AG09319 (cell line): ENCODE measurements at regions not wholly inside any gene's neighbourhood (a gene's known extent, or its start where the extent isn't known, plus 50 kb on each side); places are given as distances from the start of the nearest gene placed in this dataset.

Experiments used
- DNase-seq: peaks from one replicate; pipeline ENCODE4 v3.0.0-alpha.2; 2010; ENCODE audit warnings: low read depth; ENCODE audit errors: extremely low read depth
- CTCF ChIP-seq: IDR thresholded peaks from 2 replicates; pipeline ENCODE4 v1.5.1; 2011; ENCODE audit warnings: low read depth, mild to moderate bottlenecking, inconsistent platforms, low read length, moderate library complexity

DNA sequence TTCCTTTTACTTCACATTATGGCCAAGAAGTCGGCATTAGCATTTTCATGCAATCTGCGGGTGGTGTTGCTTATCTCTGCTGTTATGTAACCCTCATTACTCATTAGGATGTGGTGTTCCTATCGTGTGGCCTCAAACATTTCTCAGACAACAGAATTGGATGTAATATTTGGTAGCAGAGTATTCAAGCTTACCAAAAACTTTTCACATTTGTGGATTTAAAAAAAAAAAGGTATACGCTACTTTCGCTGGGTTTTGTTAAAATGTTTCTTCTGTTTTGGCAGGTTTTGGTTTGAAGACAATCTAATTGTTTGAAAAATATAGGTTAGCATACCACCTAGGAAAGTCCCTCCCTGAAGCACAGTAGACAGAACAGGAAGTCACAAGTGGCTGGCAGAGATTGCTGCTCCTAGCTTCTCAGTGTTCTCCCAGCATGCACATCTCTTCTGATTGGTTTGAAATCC, 128.8 kb downstream of the GATA3 start:
- TF ChIP-seq CTCF = no peak
- DNase-seq = no peak

GRCh38 chr10:8187171-8187666, 132.7 kb downstream of the GATA3 start:
- TF ChIP-seq CTCF = no peak
- DNase-seq = no peak

GRCh38 chr10:8189458-8189857, 135.0 kb downstream of the GATA3 start:
- DNase-seq = no peak
- no peak for TF ChIP-seq CTCF

DNA sequence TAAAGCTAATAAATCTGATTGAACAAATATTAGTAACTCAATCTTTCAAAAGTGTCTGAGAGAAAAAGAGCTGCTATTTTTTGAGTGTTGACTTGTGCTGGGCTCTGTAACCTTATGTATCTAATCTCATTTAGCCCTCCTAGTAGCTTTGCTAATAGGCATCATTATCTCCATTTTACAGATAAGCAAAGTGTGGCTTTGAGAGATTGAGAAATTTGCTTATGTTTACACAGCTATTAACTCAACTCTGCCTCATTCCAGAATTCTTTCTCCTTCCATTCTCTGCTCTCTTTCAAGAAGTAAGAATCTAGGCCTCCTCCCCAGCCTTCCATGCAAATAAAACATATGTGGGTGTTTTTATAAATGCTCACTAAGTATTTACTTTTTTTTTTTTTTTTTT, 137.8 kb downstream of the GATA3 start:
- DNase-seq = no peak
- TF ChIP-seq CTCF = no peak

- TF ChIP-seq CTCF = no peak
- no peak for DNase-seq
Measured at GRCh38 chr10:8193546-8193945, 139.1 kb downstream of the GATA3 start.

DNA sequence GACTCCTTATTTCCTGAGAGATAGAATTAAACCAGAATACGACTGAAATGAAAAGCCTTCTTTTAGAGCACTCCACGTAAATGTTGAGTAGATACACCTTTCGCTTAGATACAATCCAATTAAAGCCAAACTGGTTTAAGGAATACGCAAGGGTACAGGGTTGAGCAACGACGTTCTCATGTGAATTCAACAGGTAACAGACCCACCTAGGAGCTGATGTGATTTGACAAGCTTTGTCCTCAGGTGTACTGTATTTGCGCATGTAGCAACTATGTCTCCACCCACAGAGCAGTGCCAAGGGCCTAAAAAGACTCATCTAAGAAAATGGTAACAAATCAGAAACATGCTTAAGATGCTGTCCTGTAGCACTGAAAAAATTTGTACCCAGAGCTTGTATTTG, 139.6 kb downstream of the GATA3 start:
- no peak for TF ChIP-seq CTCF
- no peak for DNase-seq

GRCh38 chr10:8206882-8207281, 152.4 kb downstream of the GATA3 start:
- no peak for TF ChIP-seq CTCF
- DNase-seq = no peak
